Liver (tissue), 7 donors: ENCODE measurements at regions not wholly inside any gene's neighbourhood (a gene's known extent, or its start where the extent isn't known, plus 50 kb on each side); places are given as distances from the start of the nearest gene placed in this dataset.

Source experiments
- DNase-seq: peaks from one replicate; pipeline ENCODE4 v3.0.0-alpha.2; 2017; ENCODE audit warnings: low spot score
- H3K27ac ChIP-seq, 2 donors: one replicate each; pipeline ENCODE4 v1.7.0; 2013; ENCODE audit warnings: inconsistent platforms in 2 of 2, low read length in 2 of 2, control low read depth in 1 of 2, low read depth in 1 of 2, mild to moderate bottlenecking in 1 of 2
- H3K27me3 ChIP-seq, 4 donors: one replicate each; pipeline versions ENCODE4 v1.6.1 to v1.7.0; 2013; ENCODE audit warnings: low read length in 3 of 4, inconsistent platforms in 1 of 4, mild to moderate bottlenecking in 1 of 4, moderate library complexity in 1 of 4; ENCODE audit not compliant: control insufficient read depth in 4 of 4, insufficient read depth in 4 of 4
- H3K36me3 ChIP-seq, 4 donors: one replicate each; pipeline versions ENCODE4 v1.6.1 to v1.7.0; 2013; ENCODE audit warnings: low read length in 3 of 4, mild to moderate bottlenecking in 3 of 4, low read depth in 1 of 4, moderate library complexity in 1 of 4; ENCODE audit not compliant: control insufficient read depth in 4 of 4, insufficient read depth in 3 of 4
- H3K4me1 ChIP-seq, 4 donors: one replicate each; pipeline versions ENCODE4 v1.6.1 to v1.7.0; 2013; ENCODE audit warnings: low read length in 3 of 4, mild to moderate bottlenecking in 3 of 4, moderate library complexity in 1 of 4; ENCODE audit not compliant: control insufficient read depth in 4 of 4, insufficient read depth in 4 of 4
- H3K4me3 ChIP-seq, 3 donors: one replicate each; pipeline versions ENCODE4 v1.6.1 to v1.7.0; 2013; ENCODE audit warnings: low read length in 3 of 3, control low read depth in 1 of 3, low read depth in 1 of 3, mild to moderate bottlenecking in 1 of 3
- H3K9ac ChIP-seq, 2 donors: one replicate each; pipeline ENCODE4 v1.7.0; 2013; ENCODE audit warnings: low read length in 2 of 2, mild to moderate bottlenecking in 2 of 2, moderate library complexity in 2 of 2, control low read depth in 1 of 2, low read depth in 1 of 2
- H3K9me3 ChIP-seq, 4 donors: one replicate each; pipeline versions ENCODE4 v1.6.1 to v1.7.0; 2013; ENCODE audit warnings: low read length in 3 of 4; ENCODE audit not compliant: control insufficient read depth in 4 of 4
- EGR1 ChIP-seq, 2 donors: IDR thresholded peaks; 2 replicates each; pipeline ENCODE4 v1.6.1; 2016 to 2018; ENCODE audit warnings: antibody characterized with exemption in 2 of 2, low read depth in 2 of 2
- FOXA2 ChIP-seq: IDR thresholded peaks from 2 replicates; pipeline ENCODE4 v1.6.1; 2016; ENCODE audit warnings: antibody characterized with exemption
- GABPA ChIP-seq, 2 donors: IDR thresholded peaks in 1 of 2; conservative IDR thresholded peaks in 1 of 2; 2 replicates each; pipeline ENCODE4 v1.6.1; 2016; ENCODE audit warnings: antibody characterized with exemption in 2 of 2, mild to moderate bottlenecking in 1 of 2, moderate library complexity in 1 of 2
- HNF4G ChIP-seq: IDR thresholded peaks from 2 replicates; pipeline ENCODE4 v1.6.1; 2016; ENCODE audit warnings: antibody characterized with exemption
- JUND ChIP-seq, 2 donors: IDR thresholded peaks; 2 replicates each; pipeline ENCODE4 v1.6.1; 2016; ENCODE audit warnings: antibody characterized with exemption in 2 of 2
- NR2F2 ChIP-seq: IDR thresholded peaks from 2 replicates; pipeline ENCODE4 v1.6.1; 2016; ENCODE audit warnings: antibody characterized with exemption
- RXRA ChIP-seq, 2 donors: IDR thresholded peaks; 2 replicates each; pipeline ENCODE4 v1.6.1; 2017 to 2018; ENCODE audit warnings: antibody characterized with exemption in 2 of 2, mild to moderate bottlenecking in 1 of 2
- YY1 ChIP-seq: IDR thresholded peaks from 2 replicates; pipeline ENCODE4 v1.6.1; 2016; ENCODE audit warnings: antibody characterized with exemption, mild to moderate bottlenecking
- WGBS: extraction: QIAGEN DNeasy Blood & Tissue Kit; methylation state at CpG from one replicate; pipeline ENCODE4 v1.1.7; 2013; 5-methylcytosine and 5-hydroxymethylcytosine counted together
- TF ChIP-seq, protein P1 (sequence below): IDR thresholded peaks from 2 replicates; pipeline ENCODE4 v1.6.1; 2016; ENCODE audit warnings: antibody characterized with exemption, mild to moderate bottlenecking
- TF ChIP-seq, protein P2 (sequence below): IDR thresholded peaks from 2 replicates; pipeline ENCODE4 v1.6.1; 2016; ENCODE audit warnings: antibody characterized with exemption
- TF ChIP-seq, protein P3 (sequence below): IDR thresholded peaks from 2 replicates; pipeline ENCODE4 v1.6.1; 2016; ENCODE audit warnings: antibody characterized with exemption
- donor health status: healthy.
- donor health status: healthy.
- donor health status: healthy.
- donor health status: healthy.

DNA sequence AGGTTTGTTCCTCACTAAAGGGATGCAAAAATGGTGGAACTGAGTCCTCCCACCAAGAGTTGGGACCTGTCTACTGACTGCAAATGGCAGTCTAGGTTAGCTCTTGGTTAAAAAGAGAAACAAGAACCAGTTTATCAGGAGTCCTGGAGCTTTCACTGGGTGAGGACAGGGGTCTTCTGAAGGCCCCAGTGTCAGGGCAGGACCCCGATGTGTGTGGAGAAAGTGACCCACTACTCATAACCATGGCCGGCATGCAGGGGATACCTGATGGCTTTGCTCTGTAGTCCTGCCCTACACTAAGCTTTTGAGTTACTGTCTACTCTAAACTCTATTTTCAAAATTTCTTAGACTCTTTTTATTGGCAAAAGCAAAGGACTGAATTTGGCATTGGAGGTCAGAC is 220.5 kb downstream of the ANKRD60 start (continued):
- TF ChIP-seq, protein P1, sequence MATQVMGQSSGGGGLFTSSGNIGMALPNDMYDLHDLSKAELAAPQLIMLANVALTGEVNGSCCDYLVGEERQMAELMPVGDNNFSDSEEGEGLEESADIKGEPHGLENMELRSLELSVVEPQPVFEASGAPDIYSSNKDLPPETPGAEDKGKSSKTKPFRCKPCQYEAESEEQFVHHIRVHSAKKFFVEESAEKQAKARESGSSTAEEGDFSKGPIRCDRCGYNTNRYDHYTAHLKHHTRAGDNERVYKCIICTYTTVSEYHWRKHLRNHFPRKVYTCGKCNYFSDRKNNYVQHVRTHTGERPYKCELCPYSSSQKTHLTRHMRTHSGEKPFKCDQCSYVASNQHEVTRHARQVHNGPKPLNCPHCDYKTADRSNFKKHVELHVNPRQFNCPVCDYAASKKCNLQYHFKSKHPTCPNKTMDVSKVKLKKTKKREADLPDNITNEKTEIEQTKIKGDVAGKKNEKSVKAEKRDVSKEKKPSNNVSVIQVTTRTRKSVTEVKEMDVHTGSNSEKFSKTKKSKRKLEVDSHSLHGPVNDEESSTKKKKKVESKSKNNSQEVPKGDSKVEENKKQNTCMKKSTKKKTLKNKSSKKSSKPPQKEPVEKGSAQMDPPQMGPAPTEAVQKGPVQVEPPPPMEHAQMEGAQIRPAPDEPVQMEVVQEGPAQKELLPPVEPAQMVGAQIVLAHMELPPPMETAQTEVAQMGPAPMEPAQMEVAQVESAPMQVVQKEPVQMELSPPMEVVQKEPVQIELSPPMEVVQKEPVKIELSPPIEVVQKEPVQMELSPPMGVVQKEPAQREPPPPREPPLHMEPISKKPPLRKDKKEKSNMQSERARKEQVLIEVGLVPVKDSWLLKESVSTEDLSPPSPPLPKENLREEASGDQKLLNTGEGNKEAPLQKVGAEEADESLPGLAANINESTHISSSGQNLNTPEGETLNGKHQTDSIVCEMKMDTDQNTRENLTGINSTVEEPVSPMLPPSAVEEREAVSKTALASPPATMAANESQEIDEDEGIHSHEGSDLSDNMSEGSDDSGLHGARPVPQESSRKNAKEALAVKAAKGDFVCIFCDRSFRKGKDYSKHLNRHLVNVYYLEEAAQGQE, result no peak
- TF ChIP-seq, protein P2, sequence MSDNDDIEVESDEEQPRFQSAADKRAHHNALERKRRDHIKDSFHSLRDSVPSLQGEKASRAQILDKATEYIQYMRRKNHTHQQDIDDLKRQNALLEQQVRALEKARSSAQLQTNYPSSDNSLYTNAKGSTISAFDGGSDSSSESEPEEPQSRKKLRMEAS, result no peak
- no peak for TF ChIP-seq YY1
- no peak for TF ChIP-seq NR2F2

DNA sequence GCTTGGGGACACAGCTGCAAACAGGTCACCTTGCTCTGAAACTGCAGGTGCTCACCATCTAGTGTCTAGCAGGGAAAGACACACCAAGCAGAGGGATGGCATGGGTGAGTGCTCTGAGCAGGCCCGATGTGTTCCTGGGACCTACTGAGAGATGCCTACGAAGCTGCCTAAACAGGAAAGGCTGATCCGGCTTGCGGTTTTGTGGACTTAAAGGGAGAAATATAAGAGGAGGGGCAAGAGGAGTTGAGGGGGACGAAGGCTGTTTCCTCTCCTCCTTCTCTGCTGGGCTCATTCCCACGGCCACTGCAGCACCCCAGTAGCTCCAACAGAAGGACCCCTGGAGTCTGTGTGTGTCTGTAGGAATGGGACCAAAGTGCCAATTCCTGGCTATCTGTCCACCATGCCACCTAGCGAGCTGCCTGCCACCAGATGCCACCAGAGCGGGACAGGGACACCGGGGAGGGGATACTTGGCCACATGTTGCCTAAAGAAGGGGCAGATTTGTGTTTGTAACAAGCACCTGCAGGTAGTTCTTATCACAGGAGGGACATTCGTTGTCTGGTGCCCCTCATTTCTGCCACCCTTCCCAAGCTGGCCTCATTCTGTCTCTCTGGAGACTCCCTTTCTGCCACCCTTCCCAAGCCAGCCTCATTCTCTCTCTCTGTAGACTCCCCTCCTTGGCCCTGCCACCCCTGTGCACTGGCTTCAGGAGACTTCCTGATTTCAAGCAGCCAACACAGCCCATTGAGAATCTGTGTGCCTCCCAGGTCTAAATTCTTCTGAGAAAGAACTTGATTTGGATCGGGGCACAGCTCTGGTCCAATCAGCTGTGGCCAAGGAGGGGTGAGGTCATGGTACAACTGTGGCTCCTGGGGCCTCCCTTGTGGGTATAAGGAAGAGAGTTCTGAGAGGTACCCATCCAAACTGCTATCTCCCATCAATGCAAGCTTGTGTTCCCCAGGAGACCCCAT is 221.8 kb downstream of the ANKRD60 start:
- no peak overlapping the region for H3K9ac ChIP-seq
- DNase-seq, result no peak
- 77% methylated on average over 11 of the region's 11 CpGs for WGBS

More for the DNA sequence above, 221.8 kb downstream of the ANKRD60 start:
- no peak overlapping the region for H3K27ac ChIP-seq
- H3K9me3 ChIP-seq, result no peaks in the 10 kb centered on the region
- no peaks in the 10 kb centered on the region for H3K4me1 ChIP-seq
- H3K27me3 ChIP-seq, result peaks cover 0 to 2% (median 0%) of the 10 kb centered on the region in 4 donors
- H3K4me3 ChIP-seq, result no peak overlapping the region
- TF ChIP-seq EGR1 (IDR thresholded peaks at IDR 0.05; ENCODE audit: low read depth in 2 of 2), result no peak
- TF ChIP-seq RXRA (IDR thresholded peaks at IDR 0.05), result no peak
- no peak for TF ChIP-seq JUND (IDR thresholded peaks at IDR 0.05)
- TF ChIP-seq HNF4G, result no peak
- TF ChIP-seq, protein P3, sequence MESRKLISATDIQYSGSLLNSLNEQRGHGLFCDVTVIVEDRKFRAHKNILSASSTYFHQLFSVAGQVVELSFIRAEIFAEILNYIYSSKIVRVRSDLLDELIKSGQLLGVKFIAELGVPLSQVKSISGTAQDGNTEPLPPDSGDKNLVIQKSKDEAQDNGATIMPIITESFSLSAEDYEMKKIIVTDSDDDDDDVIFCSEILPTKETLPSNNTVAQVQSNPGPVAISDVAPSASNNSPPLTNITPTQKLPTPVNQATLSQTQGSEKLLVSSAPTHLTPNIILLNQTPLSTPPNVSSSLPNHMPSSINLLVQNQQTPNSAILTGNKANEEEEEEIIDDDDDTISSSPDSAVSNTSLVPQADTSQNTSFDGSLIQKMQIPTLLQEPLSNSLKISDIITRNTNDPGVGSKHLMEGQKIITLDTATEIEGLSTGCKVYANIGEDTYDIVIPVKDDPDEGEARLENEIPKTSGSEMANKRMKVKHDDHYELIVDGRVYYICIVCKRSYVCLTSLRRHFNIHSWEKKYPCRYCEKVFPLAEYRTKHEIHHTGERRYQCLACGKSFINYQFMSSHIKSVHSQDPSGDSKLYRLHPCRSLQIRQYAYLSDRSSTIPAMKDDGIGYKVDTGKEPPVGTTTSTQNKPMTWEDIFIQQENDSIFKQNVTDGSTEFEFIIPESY, result no peak
- TF ChIP-seq, protein P1, result no peak
- no peak for TF ChIP-seq GABPA (IDR thresholded peaks at IDR 0.05 in 1 of 2, conservative IDR thresholded peaks at IDR 0.05 in 1 of 2)
- TF ChIP-seq FOXA2, result no peak
- H3K36me3 ChIP-seq, result no peaks in the 10 kb centered on the region
